Body of pancreas (tissue), 4 donors: ENCODE measurements at regions not wholly inside any gene's neighbourhood (a gene's known extent, or its start where the extent isn't known, plus 50 kb on each side); places are given as distances from the start of the nearest gene placed in this dataset.

Source experiments
- ATAC-seq: fragments of 150-250 bp; one replicate; pipeline ENCODE4 v1.9.1; 2016
- DNase-seq, 4 donors: peaks; one replicate each; pipeline ENCODE4 v3.0.0-alpha.2; 2019
- H3K27ac ChIP-seq, 4 donors: fragments of 200-600 bp; sonication (generic); 1 replicate in 3 of 4; 2 replicates in 1 of 4; pipeline versions ENCODE4 v1.5.1 to v1.6.1; 2016 to 2019; ENCODE audit warnings: mild to moderate bottlenecking in 1 of 4, mixed read lengths in 1 of 4, moderate library complexity in 1 of 4
- H3K27me3 ChIP-seq, 2 donors: fragments of 200-600 bp; sonication (generic); one replicate each; pipeline ENCODE4 v1.6.0; 2016; ENCODE audit warnings: mild to moderate bottlenecking in 1 of 2
- H3K36me3 ChIP-seq, 2 donors: fragments of 200-600 bp; sonication (generic); replicated peaks in 1 of 2; 2 replicates each; pipeline ENCODE4 v1.5.1; 2016; ENCODE audit warnings: low read depth in 2 of 2; ENCODE audit not compliant: insufficient read depth in 1 of 2
- H3K4me1 ChIP-seq: fragments of 200-600 bp; sonication (generic); one replicate; pipeline ENCODE4 v1.6.0; 2016
- H3K4me3 ChIP-seq, 2 donors: fragments of 200-600 bp; sonication (generic); 1 replicate in 1 of 2; 2 replicates in 1 of 2; pipeline ENCODE4 v1.5.1; 2016 to 2019
- H3K9me3 ChIP-seq, 3 donors: fragments of 200-600 bp; sonication (generic); 1 replicate in 2 of 3; 2 replicates in 1 of 3; pipeline ENCODE4 v1.5.1; 2016
- POLR2A ChIP-seq, 3 donors: fragments of 450-650 bp; IDR thresholded peaks; one replicate each; pipeline ENCODE4 v1.6.1; 2016; ENCODE audit warnings: antibody characterized with exemption in 3 of 3, mild to moderate bottlenecking in 2 of 3
- WGBS, 2 donors: methylation state at CpG; one replicate each; pipeline ENCODE4 v1.1.5; 2017; 5-methylcytosine and 5-hydroxymethylcytosine counted together
- intact Hi-C: fragments of 100-400 bp; cut with DNase I; formaldehyde crosslinking; loops from one replicate; pipeline ENCODE4 v1.15.1; 2023
- TF ChIP-seq, protein P1 (sequence below), 7 experiments: fragments of 450-650 bp in 4 of 7; fragments of 200-600 bp in 3 of 7; sonication (generic) in 3 of 7; IDR thresholded peaks; one replicate each; pipeline ENCODE4 v1.5.1; 2016 to 2019; ENCODE audit warnings: antibody characterized with exemption in 7 of 7

DNA sequence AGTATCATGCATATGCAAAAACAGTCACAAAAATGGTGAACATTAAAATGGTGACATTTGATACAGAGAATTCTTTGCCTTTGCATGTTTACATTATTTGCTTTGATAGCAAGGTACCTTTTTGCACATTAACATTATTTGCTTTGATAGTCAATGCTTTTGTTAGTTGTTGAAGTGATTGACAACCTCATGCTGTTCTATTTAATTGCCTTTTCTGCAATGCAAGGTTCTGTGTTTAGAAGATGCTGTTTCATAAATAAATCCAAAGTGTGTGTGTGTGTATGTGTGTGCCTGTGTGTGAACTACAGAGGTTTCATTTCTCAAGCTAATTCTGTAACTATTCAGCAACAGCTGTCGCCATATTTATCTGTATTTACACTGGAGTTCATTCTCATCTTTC lies 668.7 kb downstream of the NR2F1-AS1 start:
- Histone ChIP-seq H3K36me3 (no peaks in the 10 kb centered on the region), H3K4me3 (no peak overlapping the region), H3K4me1 (no peaks in the 10 kb centered on the region), H3K27ac (no peak overlapping the region), H3K27me3 (no peaks in the 10 kb centered on the region), H3K9me3 (no peaks in the 10 kb centered on the region)
- DNase-seq (no peak), ATAC-seq (no peak)
- intact Hi-C loops, result no loop called here
- TF ChIP-seq, protein P1, sequence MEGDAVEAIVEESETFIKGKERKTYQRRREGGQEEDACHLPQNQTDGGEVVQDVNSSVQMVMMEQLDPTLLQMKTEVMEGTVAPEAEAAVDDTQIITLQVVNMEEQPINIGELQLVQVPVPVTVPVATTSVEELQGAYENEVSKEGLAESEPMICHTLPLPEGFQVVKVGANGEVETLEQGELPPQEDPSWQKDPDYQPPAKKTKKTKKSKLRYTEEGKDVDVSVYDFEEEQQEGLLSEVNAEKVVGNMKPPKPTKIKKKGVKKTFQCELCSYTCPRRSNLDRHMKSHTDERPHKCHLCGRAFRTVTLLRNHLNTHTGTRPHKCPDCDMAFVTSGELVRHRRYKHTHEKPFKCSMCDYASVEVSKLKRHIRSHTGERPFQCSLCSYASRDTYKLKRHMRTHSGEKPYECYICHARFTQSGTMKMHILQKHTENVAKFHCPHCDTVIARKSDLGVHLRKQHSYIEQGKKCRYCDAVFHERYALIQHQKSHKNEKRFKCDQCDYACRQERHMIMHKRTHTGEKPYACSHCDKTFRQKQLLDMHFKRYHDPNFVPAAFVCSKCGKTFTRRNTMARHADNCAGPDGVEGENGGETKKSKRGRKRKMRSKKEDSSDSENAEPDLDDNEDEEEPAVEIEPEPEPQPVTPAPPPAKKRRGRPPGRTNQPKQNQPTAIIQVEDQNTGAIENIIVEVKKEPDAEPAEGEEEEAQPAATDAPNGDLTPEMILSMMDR (IDR thresholded peaks at IDR 0.05), result no peak
- TF ChIP-seq POLR2A (IDR thresholded peaks at IDR 0.05), result no peak
- 29 to 47% methylated on average over 1 of the region's 1 CpG for WGBS, 2 donors

DNA sequence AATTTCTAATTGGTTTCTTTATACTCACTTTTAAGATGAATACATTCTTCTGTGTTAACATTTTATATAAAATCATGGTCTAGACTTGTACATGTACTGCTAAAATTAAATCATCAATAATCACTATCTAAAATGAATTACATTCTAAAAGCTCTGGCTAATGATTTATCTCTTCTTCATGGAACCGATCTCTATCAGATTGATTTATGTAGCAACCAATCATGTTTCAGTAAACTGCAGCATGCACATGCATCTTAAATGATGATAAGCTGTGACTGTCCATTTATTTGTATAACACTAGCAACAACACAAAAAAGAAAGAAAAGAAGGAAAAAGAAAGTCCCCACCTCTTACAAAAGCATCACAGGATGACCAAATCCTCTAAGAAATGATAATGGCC lies 669.2 kb downstream of the NR2F1-AS1 start:
- TF ChIP-seq, protein P1 (IDR thresholded peaks at IDR 0.05), result no peak
- TF ChIP-seq POLR2A (IDR thresholded peaks at IDR 0.05), result no peak
- H3K9me3 ChIP-seq, result no peaks in the 10 kb centered on the region

GRCh38 chr5:92911293-92911692 lies 669.7 kb downstream of the NR2F1-AS1 start:
- intact Hi-C loops, result no loop called here

More for the DNA sequence above, 669.2 kb downstream of the NR2F1-AS1 start:
- H3K4me1 ChIP-seq, result no peaks in the 10 kb centered on the region
- H3K27ac ChIP-seq, result no peak overlapping the region
- no peaks in the 10 kb centered on the region for H3K36me3 ChIP-seq
- no peaks in the 10 kb centered on the region for H3K27me3 ChIP-seq
- WGBS, 2 donors, result 16 to 29% methylated on average over 1 of the region's 1 CpG
- H3K4me3 ChIP-seq, result no peak overlapping the region
- no peak for DNase-seq
- intact Hi-C loops, result no loop called here
- ATAC-seq, result no peak

GRCh38 chr5:92909602-92909962 lies 671.4 kb downstream of the NR2F1-AS1 start:
- H3K27ac ChIP-seq, result no peak overlapping the region
- no peak for ATAC-seq
- no peaks in the 10 kb centered on the region for H3K27me3 ChIP-seq
- no peaks in the 10 kb centered on the region for H3K4me1 ChIP-seq
- DNase-seq, result no peak
- H3K4me3 ChIP-seq, result no peak overlapping the region
- no peak for TF ChIP-seq POLR2A (IDR thresholded peaks at IDR 0.05)
- TF ChIP-seq, protein P1 (IDR thresholded peaks at IDR 0.05), result peak in 2 of 7 experiments; percentile 12 to 17
- no peaks in the 10 kb centered on the region for H3K9me3 ChIP-seq
- intact Hi-C loops, result no loop called here
- WGBS, 2 donors, result 44 to 59% methylated on average over 6 of the region's 6 CpGs
- no peaks in the 10 kb centered on the region for H3K36me3 ChIP-seq

More at GRCh38 chr5:92911293-92911692, 669.7 kb downstream of the NR2F1-AS1 start:
- H3K27ac ChIP-seq, result no peak overlapping the region
- no peaks in the 10 kb centered on the region for H3K4me1 ChIP-seq
- H3K27me3 ChIP-seq, result no peaks in the 10 kb centered on the region
- H3K36me3 ChIP-seq, result no peaks in the 10 kb centered on the region
- no peak overlapping the region for H3K4me3 ChIP-seq
- no peak for DNase-seq
- no peaks in the 10 kb centered on the region for H3K9me3 ChIP-seq
- TF ChIP-seq POLR2A (IDR thresholded peaks at IDR 0.05), result no peak
- TF ChIP-seq, protein P1 (IDR thresholded peaks at IDR 0.05), result no peak
- ATAC-seq, result no peak

GRCh38 chr5:92908952-92909601 lies 671.9 kb downstream of the NR2F1-AS1 start:
- no peak for TF ChIP-seq POLR2A (IDR thresholded peaks at IDR 0.05)
- TF ChIP-seq, protein P1 (IDR thresholded peaks at IDR 0.05), result no peak
- Histone ChIP-seq H3K4me1 (no peaks in the 10 kb centered on the region), H3K27me3 (no peaks in the 10 kb centered on the region), H3K4me3 (no peak overlapping the region), H3K9me3 (no peaks in the 10 kb centered on the region), H3K36me3 (no peaks in the 10 kb centered on the region), H3K27ac (no peak overlapping the region)
- WGBS, 2 donors, result 65 to 71% methylated on average over 1 of the region's 1 CpG
- ATAC-seq (no peak), DNase-seq (no peak)
- intact Hi-C loops, result no loop called here
